ENCODE measurements at regions not wholly inside any gene's neighbourhood (a gene's known extent, or its start where the extent isn't known, plus 50 kb on each side); places are given as distances from the start of the nearest gene placed in this dataset.

DNA sequence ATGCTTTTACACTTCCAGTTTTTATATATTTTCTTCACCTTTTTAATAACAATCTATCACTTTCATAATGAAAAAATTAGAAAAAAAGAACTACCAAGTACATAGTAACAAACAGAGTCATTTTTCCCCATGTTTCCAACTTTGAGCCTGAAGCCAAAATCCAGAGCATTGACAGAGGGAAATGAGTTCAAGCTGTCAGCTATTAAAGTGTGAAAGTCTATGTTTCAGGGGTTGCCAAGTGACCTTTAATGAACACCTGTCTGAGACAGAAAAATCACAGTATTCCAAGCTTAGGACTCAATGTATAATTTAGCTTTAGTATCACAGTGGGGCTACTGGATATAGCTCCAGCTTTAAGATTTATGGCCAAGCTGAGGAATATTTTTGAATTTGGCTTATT is 128.3 kb upstream of the GADL1 start:
- no peak for TF ChIP-seq YY1 (IDR thresholded peaks at IDR 0.05; ENCODE audit: extremely low read depth, insufficient replicate concordance, low read depth, low read length)
- TF ChIP-seq, protein P1, sequence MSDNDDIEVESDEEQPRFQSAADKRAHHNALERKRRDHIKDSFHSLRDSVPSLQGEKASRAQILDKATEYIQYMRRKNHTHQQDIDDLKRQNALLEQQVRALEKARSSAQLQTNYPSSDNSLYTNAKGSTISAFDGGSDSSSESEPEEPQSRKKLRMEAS (IDR thresholded peaks at IDR 0.05): no peak
- TF ChIP-seq, protein P2, sequence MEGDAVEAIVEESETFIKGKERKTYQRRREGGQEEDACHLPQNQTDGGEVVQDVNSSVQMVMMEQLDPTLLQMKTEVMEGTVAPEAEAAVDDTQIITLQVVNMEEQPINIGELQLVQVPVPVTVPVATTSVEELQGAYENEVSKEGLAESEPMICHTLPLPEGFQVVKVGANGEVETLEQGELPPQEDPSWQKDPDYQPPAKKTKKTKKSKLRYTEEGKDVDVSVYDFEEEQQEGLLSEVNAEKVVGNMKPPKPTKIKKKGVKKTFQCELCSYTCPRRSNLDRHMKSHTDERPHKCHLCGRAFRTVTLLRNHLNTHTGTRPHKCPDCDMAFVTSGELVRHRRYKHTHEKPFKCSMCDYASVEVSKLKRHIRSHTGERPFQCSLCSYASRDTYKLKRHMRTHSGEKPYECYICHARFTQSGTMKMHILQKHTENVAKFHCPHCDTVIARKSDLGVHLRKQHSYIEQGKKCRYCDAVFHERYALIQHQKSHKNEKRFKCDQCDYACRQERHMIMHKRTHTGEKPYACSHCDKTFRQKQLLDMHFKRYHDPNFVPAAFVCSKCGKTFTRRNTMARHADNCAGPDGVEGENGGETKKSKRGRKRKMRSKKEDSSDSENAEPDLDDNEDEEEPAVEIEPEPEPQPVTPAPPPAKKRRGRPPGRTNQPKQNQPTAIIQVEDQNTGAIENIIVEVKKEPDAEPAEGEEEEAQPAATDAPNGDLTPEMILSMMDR (IDR thresholded peaks at IDR 0.05 in 2 of 3, conservative IDR thresholded peaks at IDR 0.05 in 1 of 3; ENCODE audit: borderline replicate concordance in 1 of 3, insufficient read depth in 1 of 3, low read depth in 2 of 3, low read length in 2 of 3): no peak
- TF ChIP-seq JUND (IDR thresholded peaks at IDR 0.05): no peak
- TF ChIP-seq SRF (IDR thresholded peaks at IDR 0.05; ENCODE audit: low read depth): no peak

Measured in HCT116 (cell line).